Esophagus squamous epithelium (tissue), 4 donors: ENCODE measurements at regions not wholly inside any gene's neighbourhood (a gene's known extent, or its start where the extent isn't known, plus 50 kb on each side); places are given as distances from the start of the nearest gene placed in this dataset.

Source experiments
- CTCF ChIP-seq, 6 experiments: fragments of 450-650 bp in 4 of 6; fragments of 200-600 bp in 2 of 6; sonication (generic) in 2 of 6; IDR thresholded peaks; one replicate each; pipeline ENCODE4 v1.5.1; 2016 to 2019; ENCODE audit warnings: antibody characterized with exemption in 6 of 6, mild to moderate bottlenecking in 4 of 6, moderate library complexity in 4 of 6
- POLR2A ChIP-seq, 4 donors: fragments of 450-650 bp; IDR thresholded peaks; one replicate each; pipeline ENCODE4 v1.6.1; 2017; ENCODE audit warnings: antibody characterized with exemption in 4 of 4, mild to moderate bottlenecking in 4 of 4, moderate library complexity in 3 of 4

- TF ChIP-seq CTCF (IDR thresholded peaks at IDR 0.05), result no peak
- no peak for TF ChIP-seq POLR2A (IDR thresholded peaks at IDR 0.05)
These were observed 116.2 kb downstream of the AASDH start for GRCh38 chr4:56271131-56271530.
